GM10248 (cell line): ENCODE measurements at regions not wholly inside any gene's neighbourhood (a gene's known extent, or its start where the extent isn't known, plus 50 kb on each side); places are given as distances from the start of the nearest gene placed in this dataset.

Source experiments
- CTCF ChIA-PET: fragments of 300-600 bp; sonication (Branson Sonifier 250); formaldehyde crosslinking; extraction: SDS; loops from one replicate; lab custom pipeline; 2021; ENCODE audit warnings: antibody characterized with exemption; lab: Yijun Ruan, JAX
- POLR2A ChIA-PET: fragments of 350-650 bp; sonication (Branson Sonifier 250); formaldehyde crosslinking; extraction: SDS; loops from one replicate; lab custom pipeline; 2020; ENCODE audit warnings: antibody characterized with exemption; lab: Yijun Ruan, JAX
- DNase-seq: peaks from one replicate; pipeline ENCODE4 v3.0.0; 2012; ENCODE audit errors: extremely low spot score
- TF ChIP-seq, protein P1 (sequence below): IDR thresholded peaks from 2 replicates; pipeline ENCODE4 v1.5.1; 2012; ENCODE audit warnings: mild to moderate bottlenecking, low read depth; ENCODE audit errors: extremely low read depth, missing control alignments, control extremely low read depth

DNA sequence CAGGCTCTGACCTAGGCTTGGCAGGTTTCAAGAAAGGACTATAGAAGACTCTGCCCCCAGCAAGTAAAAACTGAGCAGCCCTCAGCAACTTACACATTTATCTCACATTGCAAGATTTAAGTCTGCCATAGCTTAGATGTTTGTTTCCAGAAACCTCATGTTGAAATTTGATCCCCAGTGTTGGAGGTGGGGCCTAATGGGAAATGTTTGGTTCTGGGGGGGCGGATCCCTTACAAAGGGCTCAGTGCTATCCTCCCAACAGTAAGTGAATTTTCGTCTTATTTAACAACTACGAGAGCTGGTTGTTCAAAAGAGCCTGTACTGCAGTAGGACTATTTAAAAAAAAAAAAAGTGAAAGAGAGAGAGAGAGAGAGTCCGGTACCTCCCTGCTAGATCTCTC is 125.2 kb upstream of the PROK2 start:
- TF ChIP-seq, protein P1, sequence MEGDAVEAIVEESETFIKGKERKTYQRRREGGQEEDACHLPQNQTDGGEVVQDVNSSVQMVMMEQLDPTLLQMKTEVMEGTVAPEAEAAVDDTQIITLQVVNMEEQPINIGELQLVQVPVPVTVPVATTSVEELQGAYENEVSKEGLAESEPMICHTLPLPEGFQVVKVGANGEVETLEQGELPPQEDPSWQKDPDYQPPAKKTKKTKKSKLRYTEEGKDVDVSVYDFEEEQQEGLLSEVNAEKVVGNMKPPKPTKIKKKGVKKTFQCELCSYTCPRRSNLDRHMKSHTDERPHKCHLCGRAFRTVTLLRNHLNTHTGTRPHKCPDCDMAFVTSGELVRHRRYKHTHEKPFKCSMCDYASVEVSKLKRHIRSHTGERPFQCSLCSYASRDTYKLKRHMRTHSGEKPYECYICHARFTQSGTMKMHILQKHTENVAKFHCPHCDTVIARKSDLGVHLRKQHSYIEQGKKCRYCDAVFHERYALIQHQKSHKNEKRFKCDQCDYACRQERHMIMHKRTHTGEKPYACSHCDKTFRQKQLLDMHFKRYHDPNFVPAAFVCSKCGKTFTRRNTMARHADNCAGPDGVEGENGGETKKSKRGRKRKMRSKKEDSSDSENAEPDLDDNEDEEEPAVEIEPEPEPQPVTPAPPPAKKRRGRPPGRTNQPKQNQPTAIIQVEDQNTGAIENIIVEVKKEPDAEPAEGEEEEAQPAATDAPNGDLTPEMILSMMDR = no peak
- DNase-seq = no peak
- ChIA-PET CTCF (interaction anchor here (1.6 kb wide), 1 partner anchor 34 kb away, joined by 4 read pairs; no protein-coding TSS in a partner anchor), POLR2A (no interaction called here)

DNA sequence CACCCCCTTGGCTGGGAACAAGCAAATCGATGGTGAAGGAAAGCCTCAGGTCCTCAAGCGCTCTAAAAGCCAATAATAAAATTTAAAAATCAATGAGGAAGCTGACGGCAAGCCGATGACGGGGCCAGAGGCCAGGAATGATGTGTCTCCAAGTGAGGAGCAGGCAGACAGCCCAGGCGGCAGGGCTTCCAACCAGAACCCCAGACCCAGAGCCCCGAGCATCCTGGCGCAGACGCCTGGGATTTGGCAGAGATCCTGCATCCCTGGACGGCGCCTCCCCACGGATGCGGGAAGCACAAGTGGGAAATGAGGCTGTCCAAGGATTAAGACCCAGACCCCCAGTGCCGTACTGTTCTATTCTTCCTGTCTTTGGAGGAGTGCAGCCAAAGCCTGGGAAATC is 123.0 kb upstream of the PROK2 start:
- TF ChIP-seq, protein P1 = no peak
- ChIA-PET POLR2A (no interaction called here), CTCF (interaction anchor here (1.5 to 3.6 kb wide), 4 partner anchors 11 to 33 kb away, joined by 5 to 12 read pairs (median 6); no protein-coding TSS in a partner anchor)
- no peak for DNase-seq

DNA sequence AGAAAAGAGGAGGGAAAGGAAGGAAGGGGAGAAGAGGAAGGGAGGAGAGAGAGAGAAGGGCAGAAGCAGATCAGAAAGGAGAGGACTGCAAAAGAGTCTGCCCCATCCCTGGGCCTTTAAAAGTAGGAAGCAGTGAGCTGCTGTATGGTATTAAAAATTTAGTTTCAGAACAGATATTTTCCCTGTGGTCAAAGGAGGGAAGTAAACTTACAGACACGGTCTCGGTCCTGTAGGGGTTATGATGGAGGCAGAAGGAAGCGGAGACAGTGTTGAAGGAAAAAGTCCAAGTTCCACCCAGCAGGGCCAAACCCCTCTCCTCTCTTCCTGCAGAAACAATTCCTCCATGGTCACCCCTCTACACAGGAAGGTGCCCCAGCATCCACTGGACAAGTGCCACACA is 122.0 kb upstream of the PROK2 start:
- TF ChIP-seq, protein P1 = no peak
- POLR2A ChIA-PET = no interaction called here
- CTCF ChIA-PET = interaction anchor here (0.5 to 3.6 kb wide), 7 partner anchors 10 to 32 kb away, joined by 3 to 12 read pairs (median 5); no protein-coding TSS in a partner anchor
- DNase-seq = no peak

DNA sequence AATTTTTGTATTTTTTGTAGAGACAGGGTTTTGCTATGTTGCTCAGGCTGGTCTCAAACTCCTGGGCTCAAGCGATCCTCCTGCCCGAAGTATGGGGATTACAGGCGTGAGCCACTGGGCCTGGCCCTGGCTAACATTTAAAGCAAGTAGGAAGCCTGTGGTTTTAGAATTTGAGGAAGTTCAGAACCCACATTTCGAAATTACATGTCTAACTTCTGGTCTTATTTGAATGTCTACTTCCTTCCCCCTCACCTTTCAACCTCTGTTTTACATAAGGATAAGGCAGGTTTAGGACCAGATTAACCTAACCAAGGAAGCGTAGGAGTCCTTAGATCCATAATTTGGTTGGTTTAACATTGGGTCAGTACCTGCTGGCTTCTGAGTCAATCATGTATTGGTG is 120.5 kb upstream of the PROK2 start:
- TF ChIP-seq, protein P1 = no peak
- ChIA-PET POLR2A (no interaction called here), CTCF (interaction anchor here (1.3 to 3.6 kb wide), 4 partner anchors 10 to 176 kb away, joined by 4 to 12 read pairs (median 4); no protein-coding TSS in a partner anchor)
- DNase-seq = peak; percentile 50

DNA sequence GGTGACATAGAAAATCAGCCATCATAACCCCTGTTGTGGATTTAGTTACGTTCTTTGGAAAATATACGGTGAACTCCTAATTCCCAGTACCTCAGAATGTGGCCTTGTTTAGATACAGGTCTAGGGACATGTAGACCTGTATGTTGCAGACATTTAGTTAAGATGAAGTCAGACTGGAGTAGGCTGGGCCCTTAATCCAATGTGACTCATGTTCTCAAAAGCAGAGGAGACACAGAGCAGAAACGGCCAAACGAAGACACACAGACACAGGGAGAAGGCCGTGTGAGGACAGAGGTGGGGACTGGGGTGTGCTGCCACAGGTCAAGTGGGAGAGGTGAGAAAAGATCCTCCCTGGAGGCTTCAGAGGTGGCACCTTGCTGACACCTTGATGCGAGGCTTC is 119.0 kb upstream of the PROK2 start:
- TF ChIP-seq, protein P1 = no peak
- CTCF ChIA-PET = no interaction called here
- DNase-seq = no peak
- POLR2A ChIA-PET = no interaction called here

DNA sequence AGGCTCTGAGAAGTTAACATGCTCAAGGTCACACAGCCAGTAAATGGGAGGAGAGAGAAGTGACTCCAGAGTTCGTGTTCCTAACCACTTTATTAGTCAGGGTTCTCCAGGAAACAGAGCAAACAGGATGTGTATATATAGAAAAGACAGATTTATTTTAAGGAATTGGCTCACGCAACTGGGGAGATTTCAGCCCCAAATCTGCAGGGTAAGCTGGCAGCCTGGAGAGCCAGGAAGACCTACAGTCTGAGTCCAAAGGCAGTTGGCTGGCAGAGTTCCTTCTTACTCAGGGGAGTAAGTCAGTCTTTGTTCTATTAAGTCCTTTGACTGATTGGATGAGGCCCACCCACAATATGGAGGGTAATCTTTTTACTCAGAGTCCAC is 118.2 kb upstream of the PROK2 start:
- TF ChIP-seq, protein P1 = no peak
- CTCF ChIA-PET = interaction anchor here (1.5 to 2.3 kb wide), 3 partner anchors 14 to 28 kb away, joined by 3 to 11 read pairs (median 4); no protein-coding TSS in a partner anchor
- DNase-seq = no peak
- POLR2A ChIA-PET = no interaction called here
